Activated CD8-positive, alpha-beta memory T cell treated with anti-CD3 and anti-CD28 coated beads for 48 hours (primary cell): ENCODE measurements at regions not wholly inside any gene's neighbourhood (a gene's known extent, or its start where the extent isn't known, plus 50 kb on each side); places are given as distances from the start of the nearest gene placed in this dataset.
A peak's percentile ranks its signal among the peaks of the same experiment; 100 is the strongest.
"Not testable (repeated sequence)": the region's sequence is repeated elsewhere in the genome, so short reads cannot be mapped to it uniquely, and the experiment has no call there.

ENCODE experiments used
- DNase-seq, 3 experiments: peaks; one replicate each; pipeline ENCODE4 v3.0.0-alpha.2; 2020; ENCODE audit warnings: low read depth in 2 of 3, low spot score in 2 of 3

- DNase-seq: no peak
These were observed 50.4 kb upstream of the SOD1 start for GRCh38 chr21:31609081-31609480.

GRCh38 chr21:31607791-31608190 is 51.7 kb upstream of the SOD1 start:
- DNase-seq: no peak

GRCh38 chr21:31606081-31606874 is 53.2 kb upstream of the SOD1 start:
- DNase-seq: no peak

GRCh38 chr21:31604591-31605190 is 54.8 kb upstream of the SOD1 start:
- DNase-seq: peak in 2 of 3 experiments; percentile 32 to 59

GRCh38 chr21:31599563-31599962 is 59.9 kb upstream of the SOD1 start:
- DNase-seq: no peak

- no peak for DNase-seq
These were observed 60.5 kb upstream of the SOD1 start for GRCh38 chr21:31599013-31599412.

GRCh38 chr21:31597683-31598082 is 61.8 kb upstream of the SOD1 start:
- DNase-seq: no peak

GRCh38 chr21:31596055-31596454 is 63.4 kb upstream of the SOD1 start:
- no peak for DNase-seq

GRCh38 chr21:31594726-31595125 is 64.8 kb upstream of the SOD1 start:
- DNase-seq: no peak

GRCh38 chr21:31594279-31594678 is 65.2 kb upstream of the SOD1 start:
- no peak for DNase-seq

- no peak for DNase-seq
These were observed 66.4 kb upstream of the SOD1 start for GRCh38 chr21:31592963-31593560.

GRCh38 chr21:31592516-31592915 is 67.0 kb upstream of the SOD1 start:
- DNase-seq: no peak

- DNase-seq: no peak
These were observed 69.7 kb upstream of the SOD1 start for GRCh38 chr21:31589820-31590219.

GRCh38 chr21:31586118-31586517 is 73.4 kb upstream of the SOD1 start:
- no peak for DNase-seq

GRCh38 chr21:31583937-31584336 is 75.6 kb upstream of the SOD1 start:
- not testable (repeated sequence) for DNase-seq

GRCh38 chr21:31583498-31583897 is 76.0 kb upstream of the SOD1 start:
- no peak for DNase-seq

- DNase-seq: peak; percentile 28 to 56 (median 55)
These were observed 78.6 kb upstream of the SOD1 start for GRCh38 chr21:31580866-31581276.

GRCh38 chr21:31577271-31577670 is 82.2 kb upstream of the SOD1 start:
- no peak for DNase-seq

GRCh38 chr21:31576428-31576827 is 83.1 kb upstream of the SOD1 start:
- no peak for DNase-seq

- no peak for DNase-seq
These were observed 86.3 kb upstream of the SOD1 start for GRCh38 chr21:31573217-31573616.

GRCh38 chr21:31571879-31572278 is 87.6 kb upstream of the SOD1 start:
- DNase-seq: no peak

GRCh38 chr21:31570824-31571566 is 88.5 kb upstream of the SOD1 start:
- DNase-seq: no peak
